Left lung (tissue), 4 donors: ENCODE measurements at regions not wholly inside any gene's neighbourhood (a gene's known extent, or its start where the extent isn't known, plus 50 kb on each side); places are given as distances from the start of the nearest gene placed in this dataset.

Experiments
- ATAC-seq: fragments of 200-7000 bp; cut with Tn5 transposase; one replicate; pipeline ENCODE4 v1.9.1; 2020; ENCODE audit warnings: moderate library complexity
- DNase-seq, 4 donors: peaks; one replicate each; pipeline ENCODE4 v3.0.0-alpha.2; 2013 to 2020
- H3K27ac ChIP-seq, 2 donors: fragments of 200-600 bp; sonication (generic) in 1 of 2; one replicate each; pipeline versions ENCODE4 v1.5.0 to v1.8.0; 2020 to 2021
- H3K27me3 ChIP-seq, 2 donors: fragments of 200-600 bp; sonication (generic) in 1 of 2; one replicate each; pipeline versions ENCODE4 v1.5.0 to v1.8.0; 2020 to 2021
- H3K36me3 ChIP-seq, 2 donors: fragments of 200-600 bp; sonication (generic) in 1 of 2; one replicate each; pipeline versions ENCODE4 v1.5.0 to v1.8.0; 2020 to 2021
- H3K4me1 ChIP-seq, 2 donors: fragments of 200-600 bp; one replicate each; pipeline ENCODE4 v1.8.0; 2021
- H3K4me3 ChIP-seq, 2 donors: fragments of 200-600 bp; sonication (generic) in 1 of 2; one replicate each; pipeline versions ENCODE4 v1.5.0 to v1.8.0; 2020 to 2021; ENCODE audit warnings: mild to moderate bottlenecking in 1 of 2
- H3K9me3 ChIP-seq, 2 donors: fragments of 200-600 bp; sonication (generic) in 1 of 2; one replicate each; pipeline versions ENCODE4 v1.5.0 to v1.8.0; 2020 to 2021
- CTCF ChIP-seq, 2 donors: fragments of 200-600 bp; sonication (generic) in 1 of 2; IDR thresholded peaks; one replicate each; pipeline versions ENCODE4 v1.5.0 to v1.8.0; 2021; ENCODE audit warnings: antibody characterized with exemption in 2 of 2
- intact Hi-C, 2 donors: fragments of 100-400 bp; cut with DNase I; formaldehyde crosslinking; loops; one replicate each; pipeline versions ENCODE4 v1.11.2 to v1.14.2; 2022
- donor health status: DM: no; HTN: yes; CAD: no.
- donor health status: DM: no; HTN: no; CAD: no.

- DNase-seq (no peak), ATAC-seq (no peak)
- Histone ChIP-seq H3K27me3 (no peaks in the 10 kb centered on the region), H3K4me1 (no peaks in the 10 kb centered on the region), H3K9me3 (no peaks in the 10 kb centered on the region), H3K4me3 (no peak overlapping the region), H3K36me3 (no peaks in the 10 kb centered on the region), H3K27ac (no peak overlapping the region)
- TF ChIP-seq CTCF (IDR thresholded peaks at IDR 0.05): no peak
- intact Hi-C loops: loop anchor here in 1 of 2 donors (10.0 kb wide), 1 partner anchor 490 kb away; no protein-coding TSS in a partner anchor
These were observed 101.1 kb downstream of the TMEM17 start for GRCh38 chr2:62404913-62405312.

GRCh38 chr2:62402156-62402555, 103.8 kb downstream of the TMEM17 start:
- no peak overlapping the region for H3K4me3 ChIP-seq
- TF ChIP-seq CTCF (IDR thresholded peaks at IDR 0.05): no peak
- H3K36me3 ChIP-seq: no peaks in the 10 kb centered on the region
- no peak overlapping the region for H3K27ac ChIP-seq
- intact Hi-C loops: loop anchor here in 1 of 2 donors (10.0 kb wide), 1 partner anchor 487 kb away; no protein-coding TSS in a partner anchor
- ATAC-seq: no peak
- H3K9me3 ChIP-seq: no peaks in the 10 kb centered on the region
- DNase-seq: no peak
- no peaks in the 10 kb centered on the region for H3K4me1 ChIP-seq
- no peaks in the 10 kb centered on the region for H3K27me3 ChIP-seq

GRCh38 chr2:62398356-62398755, 107.6 kb downstream of the TMEM17 start:
- intact Hi-C loops: no loop called here
- no peaks in the 10 kb centered on the region for H3K4me1 ChIP-seq
- ATAC-seq: no peak
- H3K9me3 ChIP-seq: no peaks in the 10 kb centered on the region
- no peaks in the 10 kb centered on the region for H3K36me3 ChIP-seq
- H3K27me3 ChIP-seq: no peaks in the 10 kb centered on the region
- no peak overlapping the region for H3K4me3 ChIP-seq
- no peak for DNase-seq
- no peak overlapping the region for H3K27ac ChIP-seq
- TF ChIP-seq CTCF (IDR thresholded peaks at IDR 0.05): no peak

- H3K9me3 ChIP-seq: no peaks in the 10 kb centered on the region
- ATAC-seq (no peak), DNase-seq (no peak)
- H3K36me3 ChIP-seq: no peaks in the 10 kb centered on the region
- H3K4me1 ChIP-seq: no peaks in the 10 kb centered on the region
- intact Hi-C loops: no loop called here
- no peaks in the 10 kb centered on the region for H3K27me3 ChIP-seq
- no peak overlapping the region for H3K27ac ChIP-seq
- no peak overlapping the region for H3K4me3 ChIP-seq
- no peak for TF ChIP-seq CTCF (IDR thresholded peaks at IDR 0.05)
These were observed 109.1 kb downstream of the TMEM17 start for GRCh38 chr2:62396880-62397279.

- Histone ChIP-seq H3K4me3 (no peak overlapping the region), H3K27me3 (no peaks in the 10 kb centered on the region), H3K4me1 (no peaks in the 10 kb centered on the region), H3K9me3 (no peaks in the 10 kb centered on the region), H3K36me3 (no peaks in the 10 kb centered on the region), H3K27ac (no peak overlapping the region)
- intact Hi-C loops: no loop called here
- TF ChIP-seq CTCF (IDR thresholded peaks at IDR 0.05): no peak
- ATAC-seq (no peak), DNase-seq (no peak)
These were observed 112.7 kb downstream of the TMEM17 start for GRCh38 chr2:62393293-62393692.
